ENCODE measurements at regions not wholly inside any gene's neighbourhood (a gene's known extent, or its start where the extent isn't known, plus 50 kb on each side); places are given as distances from the start of the nearest gene placed in this dataset.

DNA sequence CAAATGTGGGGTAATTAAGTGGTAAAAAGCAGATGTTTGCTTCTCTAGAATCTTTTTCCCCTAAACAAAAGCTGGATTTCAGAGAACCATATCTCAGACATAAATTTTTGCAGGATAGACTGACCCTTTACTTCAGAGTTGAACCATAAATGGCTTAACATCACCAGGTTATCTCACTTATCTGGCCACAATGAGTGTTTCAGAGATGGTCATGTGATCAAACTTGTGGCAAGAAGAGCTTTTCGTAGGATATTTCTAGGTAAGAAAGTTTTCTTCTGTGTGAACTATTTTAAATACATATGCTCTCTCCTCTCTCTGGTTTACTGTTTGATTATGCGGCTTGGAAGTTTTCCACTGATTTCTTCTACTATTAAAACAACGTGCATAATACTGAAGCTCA is 270.2 kb upstream of the TFAP2D start:
- no peak for TF ChIP-seq GATA3 (IDR thresholded peaks at IDR 0.05; ENCODE audit: low read depth, low read length)
- no peak for TF ChIP-seq GATA2 (IDR thresholded peaks at IDR 0.05; ENCODE audit: low read depth, low read length)

DNA sequence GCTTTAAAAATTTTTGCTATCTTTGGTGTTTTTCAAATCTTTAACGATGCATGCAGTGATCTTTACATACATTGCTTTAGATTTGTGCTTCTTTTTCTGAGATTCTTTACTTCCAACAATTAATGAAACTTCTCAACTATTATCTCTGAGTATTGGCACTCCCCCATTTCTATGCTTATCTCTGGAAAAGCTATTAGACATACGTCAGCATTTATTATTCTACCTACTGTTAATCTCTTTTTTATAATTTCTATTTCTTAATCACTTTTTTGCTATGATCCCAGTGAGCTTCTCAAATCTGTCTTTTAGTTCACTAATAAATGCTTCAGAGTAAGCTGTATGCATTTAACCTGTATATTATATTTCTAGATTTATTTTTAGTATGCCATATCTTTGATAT is 264.2 kb upstream of the TFAP2D start:
- no peak for TF ChIP-seq GATA2 (IDR thresholded peaks at IDR 0.05; ENCODE audit: low read depth, low read length)
- TF ChIP-seq GATA3 (IDR thresholded peaks at IDR 0.05; ENCODE audit: low read depth, low read length): no peak

DNA sequence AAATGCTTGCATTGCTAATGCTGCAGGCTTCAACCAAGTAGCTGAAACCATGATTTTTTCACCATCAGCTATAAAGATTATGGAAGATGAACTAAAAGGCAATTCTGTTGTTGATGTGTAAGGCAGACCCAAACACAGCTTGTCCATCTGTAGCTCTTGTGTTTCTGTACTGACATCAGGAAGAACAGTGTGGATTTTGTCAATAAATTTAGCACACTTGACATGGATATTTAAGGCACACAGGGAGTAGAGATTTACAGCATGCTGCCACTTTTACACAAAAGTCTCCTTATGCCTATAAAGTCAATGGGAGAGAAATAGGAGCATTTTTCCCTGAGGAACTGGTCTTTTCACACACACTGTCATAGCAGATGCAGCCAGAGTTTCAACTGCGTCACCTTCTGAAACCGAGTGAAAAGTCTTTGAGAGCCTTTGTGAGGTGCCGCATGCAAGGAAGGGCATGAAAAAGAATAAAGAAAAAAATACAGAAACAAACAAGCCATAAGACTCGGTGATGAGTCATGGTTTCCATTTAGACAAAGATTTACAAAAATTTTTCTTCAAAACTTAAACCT is 261.4 kb upstream of the TFAP2D start:
- TF ChIP-seq GATA3 (IDR thresholded peaks at IDR 0.05; ENCODE audit: low read depth, low read length) (no peak), GATA2 (IDR thresholded peaks at IDR 0.05; ENCODE audit: low read depth, low read length) (no peak)

DNA sequence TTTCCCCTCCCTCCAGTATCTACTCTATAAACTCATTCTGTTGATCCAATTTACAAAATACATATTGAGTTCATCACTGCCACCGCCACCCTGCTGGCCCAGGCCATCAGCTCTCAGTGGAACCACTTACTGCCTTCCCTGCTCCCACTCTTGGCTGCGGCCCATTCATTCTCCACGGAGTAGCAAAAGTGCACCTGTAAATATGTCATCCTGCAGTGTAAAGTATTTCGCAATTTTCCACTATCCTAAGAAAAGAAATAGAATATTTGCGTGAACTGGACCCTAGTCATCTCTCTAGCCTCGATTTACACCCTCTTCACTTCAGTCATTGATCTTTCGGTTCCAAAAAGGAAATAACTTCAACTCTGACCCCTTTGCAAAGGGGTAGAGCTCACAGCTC is 258.3 kb upstream of the TFAP2D start:
- TF ChIP-seq GATA2 (IDR thresholded peaks at IDR 0.05; ENCODE audit: low read depth, low read length) (no peak), GATA3 (IDR thresholded peaks at IDR 0.05; ENCODE audit: low read depth, low read length) (no peak)

DNA sequence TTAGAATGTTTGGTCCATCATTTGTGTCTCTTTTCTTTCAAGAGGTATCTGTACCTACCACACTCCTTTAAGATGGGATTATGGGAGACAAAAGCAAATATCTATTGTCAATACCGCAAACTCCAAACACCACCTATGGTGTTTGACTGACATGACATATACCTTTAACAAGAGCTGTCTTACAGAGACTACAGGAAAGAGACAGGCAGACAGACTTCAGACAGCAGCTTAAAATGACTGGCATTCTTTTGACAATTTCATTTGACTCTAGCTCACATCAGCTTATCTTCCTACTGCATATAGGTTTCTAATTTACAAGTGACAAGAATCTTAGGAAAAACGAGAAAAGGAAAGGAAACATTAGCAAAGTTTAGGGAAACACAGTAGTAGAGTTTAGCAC is 256.0 kb upstream of the TFAP2D start:
- no peak for TF ChIP-seq GATA2 (IDR thresholded peaks at IDR 0.05; ENCODE audit: low read depth, low read length)
- no peak for TF ChIP-seq GATA3 (IDR thresholded peaks at IDR 0.05; ENCODE audit: low read depth, low read length)

DNA sequence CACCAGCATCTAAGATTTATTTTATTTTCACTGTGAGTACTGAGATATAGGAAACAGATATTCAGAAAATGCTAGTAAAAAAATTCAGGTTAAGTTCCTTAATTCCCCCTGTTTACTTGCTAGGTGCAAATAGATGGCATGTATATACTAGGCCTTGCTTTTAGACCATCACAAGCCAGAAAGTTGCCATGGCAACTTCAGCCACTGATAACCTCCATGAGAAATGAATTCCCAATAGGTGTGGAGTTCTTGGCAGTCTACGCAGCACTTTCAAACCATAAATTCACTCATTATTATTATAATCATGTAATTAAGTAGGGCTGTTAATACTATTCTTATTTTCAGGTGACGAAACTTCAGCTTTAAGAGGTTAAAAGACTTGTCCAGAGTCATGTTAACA is 251.6 kb upstream of the TFAP2D start:
- TF ChIP-seq GATA2 (IDR thresholded peaks at IDR 0.05; ENCODE audit: low read depth, low read length): no peak
- no peak for TF ChIP-seq GATA3 (IDR thresholded peaks at IDR 0.05; ENCODE audit: low read depth, low read length)

DNA sequence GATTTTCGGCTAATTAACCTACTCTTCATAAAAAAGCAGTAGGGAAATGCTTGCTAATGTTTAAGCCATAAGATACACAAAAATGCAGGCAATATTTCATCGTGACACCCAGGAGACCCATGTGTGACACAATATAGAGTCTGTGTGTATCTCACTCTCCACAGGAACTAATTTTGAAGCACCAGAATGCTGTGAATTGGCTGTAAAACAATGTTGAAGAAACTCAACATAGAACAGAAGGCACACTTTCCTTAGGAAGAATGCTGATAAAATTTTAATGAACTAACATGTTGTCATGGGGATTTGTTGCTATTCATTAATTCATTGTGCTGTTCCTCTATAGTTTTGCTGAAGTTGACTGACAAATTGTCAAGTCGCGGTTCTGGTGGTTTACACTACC is 249.4 kb upstream of the TFAP2D start:
- TF ChIP-seq GATA2 (IDR thresholded peaks at IDR 0.05; ENCODE audit: low read depth, low read length) (no peak), GATA3 (IDR thresholded peaks at IDR 0.05; ENCODE audit: low read depth, low read length) (no peak)

DNA sequence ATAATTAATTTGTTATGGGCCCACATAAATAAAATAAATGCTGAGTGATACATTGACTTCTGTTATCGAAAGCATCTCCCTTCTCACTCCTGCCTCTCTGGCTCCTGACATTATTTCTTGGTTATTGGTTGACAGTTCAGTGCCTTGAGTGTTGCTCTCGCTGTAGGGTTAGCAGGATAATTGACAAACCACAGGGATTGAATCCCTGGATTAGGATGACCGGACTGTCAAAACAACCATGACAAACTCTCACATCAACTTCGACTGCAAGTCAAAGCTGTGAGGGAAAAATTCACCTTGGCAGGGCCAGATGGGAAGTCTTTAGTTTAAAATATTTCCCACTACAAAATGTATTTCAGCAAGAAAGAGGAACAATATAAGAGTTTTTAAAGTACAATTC is 245.4 kb upstream of the TFAP2D start:
- TF ChIP-seq GATA3 (IDR thresholded peaks at IDR 0.05; ENCODE audit: low read depth, low read length) (no peak), GATA2 (IDR thresholded peaks at IDR 0.05; ENCODE audit: low read depth, low read length) (no peak)

DNA sequence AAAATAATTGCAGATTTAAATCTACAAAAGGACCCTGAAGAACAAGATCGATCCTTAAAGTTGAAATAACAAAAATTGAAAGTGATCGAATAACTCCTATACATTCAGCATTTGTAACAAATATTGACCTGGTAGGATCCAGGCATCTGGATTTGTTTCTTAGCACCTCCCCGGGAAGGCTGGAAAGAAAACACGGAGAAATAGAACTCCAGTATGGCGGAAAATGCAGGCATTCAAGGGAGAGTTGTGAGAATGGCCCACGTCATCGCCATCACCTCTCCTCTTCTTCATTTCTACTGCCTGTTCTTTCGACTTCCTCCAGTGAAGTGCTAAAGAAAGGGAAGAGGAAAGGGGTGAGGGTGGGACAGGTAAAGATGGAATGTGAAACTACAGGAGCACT is 242.3 kb upstream of the TFAP2D start:
- TF ChIP-seq GATA3 (IDR thresholded peaks at IDR 0.05; ENCODE audit: low read depth, low read length): no peak
- TF ChIP-seq GATA2 (IDR thresholded peaks at IDR 0.05; ENCODE audit: low read depth, low read length): no peak

DNA sequence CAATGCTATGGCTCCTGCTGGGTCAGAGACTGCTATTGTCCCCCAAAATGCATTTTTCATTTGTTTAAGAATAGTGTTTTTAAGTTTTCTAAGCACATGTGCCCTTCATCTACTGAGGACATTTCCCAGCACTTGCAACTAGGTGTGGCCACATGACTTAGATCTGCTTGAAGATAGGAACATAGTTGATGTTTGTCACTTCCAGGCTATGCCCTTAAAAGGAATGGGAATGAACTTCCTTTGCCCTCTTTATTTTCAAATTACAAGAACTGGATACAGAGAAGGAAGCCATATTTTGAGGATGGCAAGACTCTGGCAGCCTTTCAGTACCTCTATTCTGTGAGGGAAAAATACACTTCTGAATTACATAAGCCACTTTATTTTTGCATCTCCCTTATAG is 203.0 kb upstream of the TFAP2D start:
- no peak for TF ChIP-seq GATA3 (IDR thresholded peaks at IDR 0.05; ENCODE audit: low read depth, low read length)
- TF ChIP-seq GATA2 (IDR thresholded peaks at IDR 0.05; ENCODE audit: low read depth, low read length): no peak

DNA sequence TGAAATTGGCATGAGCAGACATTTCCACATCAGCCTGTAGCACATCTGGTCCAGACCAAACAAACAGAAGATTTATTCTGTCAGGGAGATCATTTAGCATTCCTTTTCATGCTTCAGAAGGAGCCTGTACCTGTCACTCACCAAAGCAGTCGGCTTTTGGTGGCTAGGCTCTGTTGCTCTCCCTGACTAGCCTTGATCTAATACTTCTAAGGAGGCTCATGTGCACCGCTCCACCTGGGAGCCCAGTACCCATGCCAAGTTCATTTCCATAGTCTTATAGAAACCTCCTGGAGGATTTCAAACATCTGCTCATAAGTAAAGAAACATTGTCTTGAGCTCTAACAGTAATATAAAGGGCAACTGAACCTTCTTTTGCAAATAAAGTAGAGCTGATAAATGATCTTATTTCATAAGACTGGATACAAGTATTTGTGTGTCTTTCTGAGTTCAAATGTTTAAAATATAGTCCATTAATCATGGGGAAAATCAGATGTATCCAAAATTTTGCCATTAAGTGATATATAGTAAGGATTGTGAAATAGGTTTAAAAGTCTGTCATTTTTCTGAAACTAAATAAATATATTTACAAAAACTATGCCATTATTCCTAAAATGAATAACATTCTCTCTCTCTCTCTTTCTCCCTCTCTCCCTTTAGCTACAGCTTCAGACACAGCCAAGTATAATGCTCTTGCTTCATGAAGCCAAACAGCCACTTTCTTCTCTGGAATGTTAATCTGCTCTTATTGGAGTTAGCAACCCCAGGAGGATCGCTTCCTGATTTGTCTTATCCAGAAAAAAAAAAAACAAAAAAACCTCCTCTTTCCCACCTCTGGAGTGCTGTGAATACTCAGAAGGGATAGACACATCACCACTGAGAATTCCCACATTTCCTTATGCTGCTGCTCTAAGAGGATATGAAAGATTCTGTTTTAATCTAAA is 192.7 kb upstream of the TFAP2D start:
- TF ChIP-seq GATA2 (IDR thresholded peaks at IDR 0.05; ENCODE audit: low read depth, low read length) (no peak), GATA3 (IDR thresholded peaks at IDR 0.05; ENCODE audit: low read depth, low read length) (no peak)

DNA sequence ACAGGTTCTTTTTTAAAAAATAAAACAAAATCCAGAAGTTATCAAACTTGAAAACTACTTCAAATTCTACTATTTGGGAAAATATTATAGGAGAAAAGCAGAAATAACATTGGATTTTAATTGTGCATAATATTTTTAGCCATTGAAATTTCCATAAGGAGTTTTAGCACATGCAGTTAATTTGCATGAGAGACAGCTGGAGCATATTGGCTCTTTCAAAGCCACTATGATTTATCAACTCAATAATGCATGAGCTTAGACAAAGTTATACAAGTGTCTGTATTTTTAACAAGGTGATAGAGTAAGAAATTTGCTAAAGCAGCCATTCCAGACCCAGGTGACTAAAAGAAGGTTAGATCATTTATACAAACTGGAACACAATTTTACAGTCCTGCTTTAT is 189.0 kb upstream of the TFAP2D start:
- no peak for TF ChIP-seq GATA3 (IDR thresholded peaks at IDR 0.05; ENCODE audit: low read depth, low read length)
- no peak for TF ChIP-seq GATA2 (IDR thresholded peaks at IDR 0.05; ENCODE audit: low read depth, low read length)

DNA sequence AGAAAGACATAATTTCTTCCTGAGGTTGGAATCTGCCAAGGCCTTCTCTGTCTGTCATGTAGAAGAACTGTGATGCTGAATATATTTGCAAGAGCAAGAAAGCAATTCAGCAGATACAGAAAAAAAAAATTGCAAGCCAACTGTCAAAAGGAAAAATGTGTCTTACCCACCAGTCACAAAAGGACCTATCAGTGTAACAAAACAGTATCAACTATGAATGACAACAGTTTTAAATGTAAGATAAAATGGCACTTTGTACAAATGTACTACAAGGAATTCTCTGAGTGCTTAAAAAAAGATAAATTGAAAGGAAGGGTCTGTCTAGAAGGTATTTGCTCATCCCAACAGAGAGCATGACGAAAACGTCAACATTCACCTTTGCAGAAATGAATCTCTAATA is 185.3 kb upstream of the TFAP2D start:
- TF ChIP-seq GATA2 (IDR thresholded peaks at IDR 0.05; ENCODE audit: low read depth, low read length) (no peak), GATA3 (IDR thresholded peaks at IDR 0.05; ENCODE audit: low read depth, low read length) (no peak)

DNA sequence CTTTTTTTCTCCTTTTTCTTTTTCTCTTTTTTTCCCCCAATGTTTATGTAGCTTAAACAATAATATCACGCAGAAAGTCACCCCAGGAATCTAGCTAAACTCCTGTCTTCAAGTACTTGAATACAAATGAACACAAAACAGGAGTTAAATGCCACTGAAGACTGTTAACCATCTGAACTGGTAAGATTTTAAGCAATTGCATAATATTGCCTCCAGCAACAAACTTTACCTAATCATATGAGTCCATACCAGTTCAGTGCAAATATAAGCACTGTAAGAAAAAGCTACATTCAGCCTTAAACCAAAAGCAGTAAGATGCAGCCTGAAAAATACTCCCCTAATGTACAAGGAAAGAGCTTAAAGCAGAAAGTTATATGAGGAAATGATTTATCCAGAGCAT is 173.9 kb upstream of the TFAP2D start:
- TF ChIP-seq GATA3 (IDR thresholded peaks at IDR 0.05; ENCODE audit: low read depth, low read length): no peak
- no peak for TF ChIP-seq GATA2 (IDR thresholded peaks at IDR 0.05; ENCODE audit: low read depth, low read length)

DNA sequence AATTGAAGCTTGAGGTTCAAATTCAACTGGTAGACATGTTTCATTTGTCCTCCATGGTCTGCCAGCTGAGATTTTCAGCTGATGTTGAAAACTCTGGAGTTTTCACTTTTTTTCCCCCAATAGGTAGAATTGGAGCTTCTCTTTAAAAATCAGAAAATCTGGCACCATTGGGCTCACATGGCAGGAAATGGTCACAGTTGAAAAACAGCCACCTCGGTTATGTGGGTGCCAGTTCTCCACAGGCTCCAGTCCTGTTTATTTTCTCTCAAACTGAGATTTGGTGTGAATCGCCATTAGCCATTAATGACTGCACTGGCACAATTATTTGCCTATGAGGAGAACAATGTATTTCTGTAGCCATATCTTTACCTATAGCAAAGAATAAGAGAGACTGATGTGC is 171.4 kb upstream of the TFAP2D start:
- no peak for TF ChIP-seq GATA2 (IDR thresholded peaks at IDR 0.05; ENCODE audit: low read depth, low read length)
- TF ChIP-seq GATA3 (IDR thresholded peaks at IDR 0.05; ENCODE audit: low read depth, low read length): no peak

Measured in SH-SY5Y (cell line).